Neural cell (in vitro differentiated cells): ENCODE measurements at regions not wholly inside any gene's neighbourhood (a gene's known extent, or its start where the extent isn't known, plus 50 kb on each side); places are given as distances from the start of the nearest gene placed in this dataset.

Source experiments
- H2AFZ ChIP-seq: fragments of 200-600, 300-800 bp; sonication (generic), shearing (Covaris generic); 2 replicates; pipeline ENCODE4 v1.6.0; 2014; ENCODE audit warnings: low read depth, mild to moderate bottlenecking, antibody characterized with exemption, low read length, moderate library complexity
- H3F3A ChIP-seq: fragments of 200-600 bp; shearing (Covaris generic); 2 replicates; pipeline ENCODE4 v1.6.1; 2016; ENCODE audit warnings: mild to moderate bottlenecking, moderate library complexity, mixed read lengths, antibody characterized with exemption, low read length; ENCODE audit not compliant: insufficient read depth, poor library complexity, severe bottlenecking
- H3K27ac ChIP-seq: fragments of 200-600, 300-800 bp; sonication (generic), shearing (Covaris generic); 2 replicates; pipeline ENCODE4 v1.5.1; 2014; ENCODE audit warnings: mild to moderate bottlenecking, low read length, moderate library complexity
- H3K27me3 ChIP-seq: fragments of 300-800, 200-600 bp; sonication (generic), shearing (Covaris generic); 2 replicates; pipeline ENCODE4 v1.6.0; 2014; ENCODE audit warnings: mild to moderate bottlenecking, low read depth, low read length, moderate library complexity; ENCODE audit not compliant: insufficient read depth
- H3K36me3 ChIP-seq: fragments of 300-800, 200-600 bp; sonication (generic), shearing (Covaris generic); 2 replicates; pipeline ENCODE4 v1.5.1; 2014; ENCODE audit warnings: mild to moderate bottlenecking, antibody characterized with exemption, low read length, moderate library complexity; ENCODE audit not compliant: insufficient read depth
- H3K4me2 ChIP-seq: fragments of 300-800, 200-600 bp; sonication (generic), shearing (Covaris generic); 2 replicates; pipeline ENCODE4 v1.6.0; 2014; ENCODE audit warnings: mild to moderate bottlenecking, low read length
- H3K4me3 ChIP-seq: fragments of 300-800, 200-600 bp; sonication (generic), shearing (Covaris generic); 2 replicates; pipeline ENCODE4 v1.5.1; 2014; ENCODE audit warnings: mild to moderate bottlenecking, low read length, moderate library complexity
- H3K79me2 ChIP-seq: fragments of 200-600 bp; shearing (Covaris generic); replicated peaks from 2 replicates; pipeline ENCODE4 v1.6.0; 2014; ENCODE audit warnings: mild to moderate bottlenecking, low read length, moderate library complexity; ENCODE audit not compliant: insufficient read depth
- H3K9ac ChIP-seq: fragments of 300-800, 200-600 bp; sonication (generic), shearing (Covaris generic); 2 replicates; pipeline ENCODE4 v1.6.1; 2016; ENCODE audit warnings: mild to moderate bottlenecking, low read length, mixed read lengths
- H3K9me2 ChIP-seq: fragments of 200-600 bp; shearing (Covaris generic); 2 replicates; pipeline ENCODE4 v1.6.1; 2016; ENCODE audit warnings: mild to moderate bottlenecking, low read length, mixed read lengths; ENCODE audit not compliant: insufficient read depth
- H3K9me3 ChIP-seq: fragments of 200-600, 300-800 bp; sonication (generic), shearing (Covaris generic); 2 replicates; pipeline ENCODE4 v1.6.1; 2016; ENCODE audit warnings: mild to moderate bottlenecking, mixed run types, low read length, moderate library complexity, mixed read lengths
- H4K20me1 ChIP-seq: fragments of 200-600 bp; shearing (Covaris generic); 2 replicates; pipeline ENCODE4 v1.6.1; 2016; ENCODE audit warnings: mild to moderate bottlenecking, mixed run types; ENCODE audit not compliant: insufficient read depth
- EP300 ChIP-seq: fragments of 450-650 bp; conservative IDR thresholded peaks from 2 replicates; pipeline ENCODE4 v1.6.1; 2014; ENCODE audit warnings: antibody characterized with exemption, mild to moderate bottlenecking, moderate library complexity; ENCODE audit not compliant: poor library complexity, severe bottlenecking
- EZH2 ChIP-seq: fragments of 200-600, 300-800 bp; shearing (Covaris generic), sonication (generic); IDR thresholded peaks from 2 replicates; pipeline ENCODE4 v1.6.1; 2014; ENCODE audit warnings: antibody characterized with exemption, low read length, borderline replicate concordance, mild to moderate bottlenecking; ENCODE audit not compliant: insufficient read depth, poor library complexity, severe bottlenecking
- MXI1 ChIP-seq: fragments of 450-650 bp; conservative IDR thresholded peaks from 2 replicates; pipeline ENCODE4 v1.6.1; 2014; ENCODE audit warnings: antibody characterized with exemption, mild to moderate bottlenecking; ENCODE audit not compliant: poor library complexity, severe bottlenecking
- POLR2AphosphoS5 ChIP-seq: IDR thresholded peaks from 2 replicates; pipeline ENCODE4 v1.6.1; 2012
- RAD21 ChIP-seq: fragments of 450-650 bp; conservative IDR thresholded peaks from 2 replicates; pipeline ENCODE4 v1.6.1; 2014; ENCODE audit warnings: antibody characterized with exemption, mild to moderate bottlenecking, moderate library complexity
- SMC3 ChIP-seq: fragments of 450-650 bp; conservative IDR thresholded peaks from 2 replicates; pipeline ENCODE4 v1.6.1; 2014; ENCODE audit warnings: antibody characterized with exemption, mild to moderate bottlenecking, moderate library complexity; ENCODE audit not compliant: poor library complexity
- TAF1 ChIP-seq: IDR thresholded peaks from 2 replicates; pipeline ENCODE4 v1.6.1; 2012; ENCODE audit warnings: low read depth
- TF ChIP-seq, protein P1 (sequence below): fragments of 450-650 bp; IDR thresholded peaks from 2 replicates; pipeline ENCODE4 v1.5.1; 2014; ENCODE audit warnings: antibody characterized with exemption, mild to moderate bottlenecking, moderate library complexity; ENCODE audit not compliant: poor library complexity, severe bottlenecking
- TF ChIP-seq, protein P2 (sequence below): IDR thresholded peaks from 2 replicates; pipeline ENCODE4 v1.6.1; 2012; ENCODE audit warnings: borderline replicate concordance

DNA sequence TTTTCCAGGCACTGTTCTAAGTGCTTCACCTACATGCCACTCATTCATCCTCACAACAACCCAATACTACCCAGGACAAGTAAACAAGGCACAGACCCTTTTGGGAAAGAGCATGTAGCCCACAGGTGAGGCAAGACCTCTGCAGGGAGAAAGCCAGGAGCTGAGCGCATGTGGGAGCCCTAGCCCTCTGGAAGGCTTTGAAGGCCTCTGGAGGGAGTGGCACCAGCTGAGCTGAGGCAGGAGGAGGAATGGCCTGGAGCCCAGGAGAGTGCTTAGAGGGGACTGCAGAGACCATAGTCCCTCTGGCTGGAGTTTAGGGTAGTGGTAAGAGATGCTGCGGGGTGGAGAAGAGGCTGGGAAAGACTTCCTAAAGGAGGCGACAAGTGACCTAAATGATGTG, 516.5 kb downstream of the FUT8 start:
- H3K4me2 ChIP-seq: no peak overlapping the region
- H3K36me3 ChIP-seq: no peaks in the 10 kb centered on the region
- no peak overlapping the region for H3K27ac ChIP-seq
- no peaks in the 10 kb centered on the region for H3F3A ChIP-seq
- TF ChIP-seq, protein P1, sequence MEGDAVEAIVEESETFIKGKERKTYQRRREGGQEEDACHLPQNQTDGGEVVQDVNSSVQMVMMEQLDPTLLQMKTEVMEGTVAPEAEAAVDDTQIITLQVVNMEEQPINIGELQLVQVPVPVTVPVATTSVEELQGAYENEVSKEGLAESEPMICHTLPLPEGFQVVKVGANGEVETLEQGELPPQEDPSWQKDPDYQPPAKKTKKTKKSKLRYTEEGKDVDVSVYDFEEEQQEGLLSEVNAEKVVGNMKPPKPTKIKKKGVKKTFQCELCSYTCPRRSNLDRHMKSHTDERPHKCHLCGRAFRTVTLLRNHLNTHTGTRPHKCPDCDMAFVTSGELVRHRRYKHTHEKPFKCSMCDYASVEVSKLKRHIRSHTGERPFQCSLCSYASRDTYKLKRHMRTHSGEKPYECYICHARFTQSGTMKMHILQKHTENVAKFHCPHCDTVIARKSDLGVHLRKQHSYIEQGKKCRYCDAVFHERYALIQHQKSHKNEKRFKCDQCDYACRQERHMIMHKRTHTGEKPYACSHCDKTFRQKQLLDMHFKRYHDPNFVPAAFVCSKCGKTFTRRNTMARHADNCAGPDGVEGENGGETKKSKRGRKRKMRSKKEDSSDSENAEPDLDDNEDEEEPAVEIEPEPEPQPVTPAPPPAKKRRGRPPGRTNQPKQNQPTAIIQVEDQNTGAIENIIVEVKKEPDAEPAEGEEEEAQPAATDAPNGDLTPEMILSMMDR: no peak
- H2AFZ ChIP-seq: no peak overlapping the region
- H3K4me3 ChIP-seq: no peak overlapping the region
- no peaks in the 10 kb centered on the region for H3K79me2 ChIP-seq
- no peaks in the 10 kb centered on the region for H3K9me3 ChIP-seq
- H3K9me2 ChIP-seq: no peaks in the 10 kb centered on the region
- no peaks in the 10 kb centered on the region for H4K20me1 ChIP-seq
- H3K9ac ChIP-seq: no peak overlapping the region
- H3K27me3 ChIP-seq: no peaks in the 10 kb centered on the region

DNA sequence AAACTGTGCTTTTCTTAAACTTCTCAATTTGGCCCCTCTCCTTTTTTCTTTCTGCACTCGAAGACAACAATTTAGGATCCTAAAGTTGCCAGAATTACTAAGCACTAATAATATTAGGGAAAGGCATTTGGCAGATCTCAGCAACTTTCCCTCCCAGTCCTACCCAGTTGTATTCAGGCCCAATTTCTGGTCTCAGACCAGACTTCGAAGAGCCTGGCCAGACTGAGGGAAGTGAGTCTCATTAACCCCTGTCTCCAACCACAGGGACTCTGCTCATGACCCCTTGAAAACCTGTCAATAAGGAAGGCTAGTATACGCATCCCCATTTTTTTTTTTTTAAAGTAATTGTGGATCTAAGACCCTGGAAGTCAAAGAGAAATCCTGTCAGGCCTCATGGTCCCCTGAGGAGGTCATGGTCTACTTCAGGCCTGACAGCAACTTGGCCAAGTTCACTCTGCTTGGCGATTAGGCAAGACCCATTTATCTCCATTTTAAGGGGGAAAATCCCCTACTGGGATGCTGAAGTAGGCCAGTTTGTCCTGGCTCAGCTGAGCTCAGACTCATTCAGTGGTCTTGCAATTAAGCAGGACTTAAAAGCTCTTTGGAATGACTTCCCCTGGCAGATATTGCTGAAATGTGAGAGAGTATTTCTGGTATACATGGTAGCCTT, 521.0 kb downstream of the FUT8 start:
- H3K9me3 ChIP-seq: no peaks in the 10 kb centered on the region
- H3F3A ChIP-seq: no peaks in the 10 kb centered on the region
- H3K9me2 ChIP-seq: no peaks in the 10 kb centered on the region
- TF ChIP-seq, protein P1: no peak
- TF ChIP-seq, protein P2, sequence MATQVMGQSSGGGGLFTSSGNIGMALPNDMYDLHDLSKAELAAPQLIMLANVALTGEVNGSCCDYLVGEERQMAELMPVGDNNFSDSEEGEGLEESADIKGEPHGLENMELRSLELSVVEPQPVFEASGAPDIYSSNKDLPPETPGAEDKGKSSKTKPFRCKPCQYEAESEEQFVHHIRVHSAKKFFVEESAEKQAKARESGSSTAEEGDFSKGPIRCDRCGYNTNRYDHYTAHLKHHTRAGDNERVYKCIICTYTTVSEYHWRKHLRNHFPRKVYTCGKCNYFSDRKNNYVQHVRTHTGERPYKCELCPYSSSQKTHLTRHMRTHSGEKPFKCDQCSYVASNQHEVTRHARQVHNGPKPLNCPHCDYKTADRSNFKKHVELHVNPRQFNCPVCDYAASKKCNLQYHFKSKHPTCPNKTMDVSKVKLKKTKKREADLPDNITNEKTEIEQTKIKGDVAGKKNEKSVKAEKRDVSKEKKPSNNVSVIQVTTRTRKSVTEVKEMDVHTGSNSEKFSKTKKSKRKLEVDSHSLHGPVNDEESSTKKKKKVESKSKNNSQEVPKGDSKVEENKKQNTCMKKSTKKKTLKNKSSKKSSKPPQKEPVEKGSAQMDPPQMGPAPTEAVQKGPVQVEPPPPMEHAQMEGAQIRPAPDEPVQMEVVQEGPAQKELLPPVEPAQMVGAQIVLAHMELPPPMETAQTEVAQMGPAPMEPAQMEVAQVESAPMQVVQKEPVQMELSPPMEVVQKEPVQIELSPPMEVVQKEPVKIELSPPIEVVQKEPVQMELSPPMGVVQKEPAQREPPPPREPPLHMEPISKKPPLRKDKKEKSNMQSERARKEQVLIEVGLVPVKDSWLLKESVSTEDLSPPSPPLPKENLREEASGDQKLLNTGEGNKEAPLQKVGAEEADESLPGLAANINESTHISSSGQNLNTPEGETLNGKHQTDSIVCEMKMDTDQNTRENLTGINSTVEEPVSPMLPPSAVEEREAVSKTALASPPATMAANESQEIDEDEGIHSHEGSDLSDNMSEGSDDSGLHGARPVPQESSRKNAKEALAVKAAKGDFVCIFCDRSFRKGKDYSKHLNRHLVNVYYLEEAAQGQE: no peak
- no peak for TF ChIP-seq TAF1
- no peak for TF ChIP-seq RAD21
- no peak for TF ChIP-seq POLR2AphosphoS5
- TF ChIP-seq MXI1: no peak
- TF ChIP-seq EP300: no peak
- TF ChIP-seq EZH2: no peak
- TF ChIP-seq SMC3: no peak
- H3K36me3 ChIP-seq: no peaks in the 10 kb centered on the region
- H2AFZ ChIP-seq: no peak overlapping the region
- H3K4me2 ChIP-seq: no peak overlapping the region
- no peak overlapping the region for H3K9ac ChIP-seq
- no peak overlapping the region for H3K4me3 ChIP-seq
- H3K27ac ChIP-seq: no peak overlapping the region
- no peaks in the 10 kb centered on the region for H3K79me2 ChIP-seq
- H3K27me3 ChIP-seq: no peaks in the 10 kb centered on the region
- no peaks in the 10 kb centered on the region for H4K20me1 ChIP-seq
